ENCODE measurements at regions not wholly inside any gene's neighbourhood (a gene's known extent, or its start where the extent isn't known, plus 50 kb on each side); places are given as distances from the start of the nearest gene placed in this dataset.

DNA sequence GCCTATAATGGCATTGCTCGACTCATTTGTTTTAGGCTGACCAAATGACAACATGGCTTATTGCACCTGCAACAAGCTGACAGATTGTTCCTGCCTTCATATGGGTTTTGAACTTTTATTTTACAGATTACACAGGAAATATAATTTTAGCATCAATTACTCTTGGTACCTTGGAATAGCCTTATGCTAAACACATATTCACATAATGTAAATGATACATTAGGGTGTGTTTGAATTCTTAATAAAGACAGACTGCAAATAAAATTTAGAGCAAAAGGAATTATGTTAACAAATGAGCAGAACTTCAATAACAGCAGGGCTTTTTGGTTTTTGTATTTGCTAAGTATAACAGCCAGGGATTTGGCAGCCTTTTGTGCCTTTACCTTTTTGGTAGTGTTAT is 51.9 kb upstream of the TMC3 start:
- TF ChIP-seq, protein P1, sequence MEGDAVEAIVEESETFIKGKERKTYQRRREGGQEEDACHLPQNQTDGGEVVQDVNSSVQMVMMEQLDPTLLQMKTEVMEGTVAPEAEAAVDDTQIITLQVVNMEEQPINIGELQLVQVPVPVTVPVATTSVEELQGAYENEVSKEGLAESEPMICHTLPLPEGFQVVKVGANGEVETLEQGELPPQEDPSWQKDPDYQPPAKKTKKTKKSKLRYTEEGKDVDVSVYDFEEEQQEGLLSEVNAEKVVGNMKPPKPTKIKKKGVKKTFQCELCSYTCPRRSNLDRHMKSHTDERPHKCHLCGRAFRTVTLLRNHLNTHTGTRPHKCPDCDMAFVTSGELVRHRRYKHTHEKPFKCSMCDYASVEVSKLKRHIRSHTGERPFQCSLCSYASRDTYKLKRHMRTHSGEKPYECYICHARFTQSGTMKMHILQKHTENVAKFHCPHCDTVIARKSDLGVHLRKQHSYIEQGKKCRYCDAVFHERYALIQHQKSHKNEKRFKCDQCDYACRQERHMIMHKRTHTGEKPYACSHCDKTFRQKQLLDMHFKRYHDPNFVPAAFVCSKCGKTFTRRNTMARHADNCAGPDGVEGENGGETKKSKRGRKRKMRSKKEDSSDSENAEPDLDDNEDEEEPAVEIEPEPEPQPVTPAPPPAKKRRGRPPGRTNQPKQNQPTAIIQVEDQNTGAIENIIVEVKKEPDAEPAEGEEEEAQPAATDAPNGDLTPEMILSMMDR (IDR thresholded peaks at IDR 0.05), result no peak
- TF ChIP-seq POLR2AphosphoS5 (IDR thresholded peaks at IDR 0.05) (no peak), POLR2A (IDR thresholded peaks at IDR 0.05) (no peak), EP300 (IDR thresholded peaks at IDR 0.05) (no peak)

All from gastroesophageal sphincter (tissue), 3 donors.